GM19397 (cell line): ENCODE measurements at regions not wholly inside any gene's neighbourhood (a gene's known extent, or its start where the extent isn't known, plus 50 kb on each side); places are given as distances from the start of the nearest gene placed in this dataset.
"Not testable (repeated sequence)": the region's sequence is repeated elsewhere in the genome, so short reads cannot be mapped to it uniquely, and the experiment has no call there.

Source experiments
- ATAC-seq: cut with Tn5 transposase; IDR thresholded peaks from one replicate; pipeline ENCODE4 v1.9.1; 2021; ENCODE audit warnings: mild to moderate bottlenecking, moderate library complexity; ENCODE audit not compliant: unreplicated experiment

- no peak for ATAC-seq
Measured at GRCh38 chr3:187850258-187850921, 105.1 kb upstream of the BCL6 start.

DNA sequence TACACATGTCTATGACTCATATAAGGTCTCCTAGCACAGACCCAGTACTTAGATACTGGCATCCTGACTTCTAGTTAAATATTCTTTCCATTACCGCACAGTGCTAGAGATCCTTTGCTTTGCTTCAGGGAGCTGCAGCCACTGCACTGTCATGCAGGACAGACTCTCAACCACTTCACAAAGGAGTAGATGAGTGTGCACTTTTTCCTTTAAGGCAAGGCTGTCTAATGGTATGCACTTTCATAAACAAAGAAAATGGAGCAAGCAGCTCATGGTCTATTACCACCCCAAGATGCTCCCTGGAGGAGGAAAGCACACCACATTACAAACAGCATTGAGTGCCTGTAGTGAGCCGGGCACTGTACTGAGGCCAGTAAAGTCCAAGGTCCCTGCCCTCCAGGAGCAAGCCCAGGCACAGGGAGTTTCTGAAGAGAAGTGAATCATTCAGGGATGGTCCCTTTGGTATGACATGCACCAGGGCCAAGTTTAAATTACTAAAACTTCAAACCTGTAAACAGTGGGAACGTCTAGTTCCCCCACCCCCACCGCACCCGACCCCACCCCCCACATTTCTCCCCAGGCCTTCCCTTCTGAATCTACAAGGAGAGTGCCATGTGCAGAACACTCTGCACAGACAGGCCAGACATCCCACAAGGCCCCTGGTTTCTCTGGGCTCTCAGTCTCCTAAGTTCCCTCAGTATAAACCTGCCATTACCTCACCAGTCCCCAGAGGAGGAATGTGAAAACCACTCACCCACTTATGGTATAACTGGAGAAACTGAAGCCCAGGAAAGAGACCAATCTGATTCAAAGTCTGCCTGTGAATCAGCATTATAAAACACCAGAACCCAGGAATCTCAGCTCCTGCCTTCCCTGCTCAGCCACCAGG is 107.8 kb upstream of the BCL6 start:
- no peak for ATAC-seq

DNA sequence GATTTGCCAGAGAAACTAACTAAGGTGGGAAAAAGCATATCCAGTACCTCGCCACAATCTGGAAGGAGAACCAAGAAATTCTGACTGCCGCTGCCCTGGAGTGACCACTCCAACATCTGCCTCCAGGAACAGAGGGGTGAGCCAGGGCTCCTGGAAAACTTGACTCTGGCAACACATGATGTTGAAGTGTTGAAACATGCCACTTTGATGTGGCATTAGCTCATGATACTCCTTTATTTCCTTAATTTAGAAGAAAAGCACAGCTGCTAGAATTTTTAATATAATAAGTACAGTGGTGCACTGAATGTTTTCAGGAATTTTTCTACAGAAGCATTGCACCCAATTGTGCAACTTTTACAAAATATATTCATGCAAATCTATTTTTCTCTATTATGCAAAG is 109.9 kb upstream of the BCL6 start:
- ATAC-seq, result no peak

GRCh38 chr3:187856555-187856954 is 111.3 kb upstream of the BCL6 start:
- no peak for ATAC-seq

DNA sequence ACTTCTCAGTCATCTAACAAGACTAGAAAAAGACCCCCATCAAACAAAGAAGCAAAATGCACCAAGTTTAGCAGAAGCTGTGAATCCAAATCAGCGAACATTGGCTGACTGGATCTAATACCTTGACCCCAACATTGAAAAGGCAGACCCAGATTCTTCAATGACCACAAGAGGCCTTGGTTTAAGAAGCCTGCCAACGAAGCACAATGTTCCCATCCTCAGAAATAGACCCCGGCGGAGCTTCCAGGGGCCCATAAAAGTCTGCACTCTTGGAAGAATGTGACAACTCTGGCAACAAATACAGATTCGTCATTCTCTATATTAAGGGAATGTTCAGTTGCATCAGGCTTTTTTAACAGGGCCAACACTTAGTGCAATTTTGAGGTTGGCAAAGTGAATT is 112.8 kb upstream of the BCL6 start:
- no peak for ATAC-seq

- no peak for ATAC-seq
Measured at GRCh38 chr3:187858711-187859110, 113.4 kb upstream of the BCL6 start.

GRCh38 chr3:187862701-187863277 is 117.5 kb upstream of the BCL6 start:
- ATAC-seq, result not testable (repeated sequence)

GRCh38 chr3:187870360-187871203 is 125.3 kb upstream of the BCL6 start:
- no peak for ATAC-seq

- no peak for ATAC-seq
Measured at GRCh38 chr3:187871204-187871591, 125.9 kb upstream of the BCL6 start.

DNA sequence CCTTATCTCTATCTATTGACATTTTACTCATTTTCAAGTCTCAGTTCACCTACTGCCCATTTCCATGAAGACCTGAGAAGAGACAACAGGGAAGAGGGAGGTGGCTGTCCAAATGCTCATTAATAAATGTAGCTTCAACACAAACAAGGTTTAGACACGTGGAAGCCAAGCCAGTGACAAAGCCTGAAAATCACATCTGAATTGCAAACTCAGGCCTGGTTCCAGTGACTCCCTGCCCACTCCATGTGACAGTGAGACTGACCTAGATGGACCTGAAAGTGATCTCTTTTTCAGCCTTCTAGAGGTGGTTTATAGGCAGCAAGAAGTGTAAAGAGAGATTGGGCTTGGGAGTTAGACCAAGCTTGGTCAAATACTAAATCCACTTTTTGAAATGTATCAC is 126.6 kb upstream of the BCL6 start:
- no peak for ATAC-seq

DNA sequence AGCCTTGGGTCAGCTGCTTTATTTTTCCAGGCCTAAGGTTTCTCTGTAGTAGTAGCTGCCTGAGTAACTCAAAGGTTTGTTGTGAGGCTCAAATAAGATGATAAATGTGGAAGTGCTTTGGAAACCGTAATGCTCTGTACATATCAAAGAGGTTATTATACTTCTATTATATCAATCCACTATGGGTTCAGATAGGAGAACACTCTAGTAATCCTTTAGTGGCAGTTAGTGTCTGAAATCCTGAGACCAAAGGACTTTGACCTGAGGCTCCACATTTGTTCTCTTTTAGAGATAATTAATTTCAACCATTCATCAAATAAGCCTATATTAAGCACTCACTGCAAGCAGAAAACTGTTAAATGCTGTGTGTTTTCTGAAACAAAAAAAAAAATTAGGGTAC is 128.6 kb upstream of the BCL6 start:
- no peak for ATAC-seq

- ATAC-seq, result no peak
Measured at GRCh38 chr3:187875863-187876262, 130.6 kb upstream of the BCL6 start.

DNA sequence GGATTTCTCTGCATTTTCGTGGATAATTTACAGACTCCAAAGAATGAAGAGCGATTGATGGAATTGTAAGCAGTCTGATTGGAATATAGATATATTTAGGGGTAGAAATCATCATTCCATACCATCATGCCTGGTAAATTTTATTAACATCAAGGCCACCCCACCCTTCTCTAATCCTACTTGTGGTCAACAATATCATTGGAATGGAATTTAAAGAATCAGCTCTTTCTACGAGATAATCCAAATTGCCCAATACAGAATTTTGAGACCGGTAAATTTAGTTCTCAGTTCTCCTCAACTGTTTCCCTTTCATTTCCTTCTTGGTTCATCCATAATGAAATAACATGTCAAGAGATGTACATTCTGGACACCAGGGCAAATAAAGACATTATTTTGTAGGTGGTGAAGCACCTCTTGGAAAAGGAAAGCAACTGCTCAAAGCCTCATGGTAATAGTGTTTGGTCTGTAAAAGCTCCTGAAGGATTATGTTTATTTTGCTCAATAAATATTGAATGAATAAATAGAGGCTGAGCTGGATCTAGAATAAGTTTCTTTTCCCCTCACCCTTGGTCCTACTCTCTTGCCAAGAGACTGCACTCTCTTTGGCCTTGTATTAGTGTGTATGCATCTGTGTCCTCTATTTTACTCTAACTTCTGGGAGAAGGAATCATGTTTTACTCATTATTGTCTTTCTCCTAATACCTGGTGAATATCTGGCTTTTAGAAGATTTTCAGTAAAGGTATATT is 133.7 kb upstream of the BCL6 start:
- ATAC-seq, result no peak

DNA sequence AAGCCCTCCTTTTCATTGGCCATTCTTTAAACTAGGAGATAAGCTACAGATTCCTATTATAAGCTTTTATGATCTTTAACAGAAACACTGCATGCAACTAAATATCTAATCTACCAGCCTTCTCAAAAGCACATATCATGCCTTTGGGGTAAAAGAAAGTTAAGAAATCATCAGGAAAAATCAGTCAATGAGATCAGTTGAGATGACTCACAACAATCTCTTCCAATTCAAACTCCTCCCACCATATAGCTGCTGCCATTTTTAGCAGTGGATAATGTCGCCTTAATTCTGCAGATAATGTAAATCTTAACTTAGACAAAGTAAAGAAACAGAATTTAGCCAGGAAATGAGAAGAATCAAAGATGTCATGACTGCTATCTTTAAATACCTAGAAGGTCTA is 135.2 kb upstream of the BCL6 start:
- no peak for ATAC-seq

DNA sequence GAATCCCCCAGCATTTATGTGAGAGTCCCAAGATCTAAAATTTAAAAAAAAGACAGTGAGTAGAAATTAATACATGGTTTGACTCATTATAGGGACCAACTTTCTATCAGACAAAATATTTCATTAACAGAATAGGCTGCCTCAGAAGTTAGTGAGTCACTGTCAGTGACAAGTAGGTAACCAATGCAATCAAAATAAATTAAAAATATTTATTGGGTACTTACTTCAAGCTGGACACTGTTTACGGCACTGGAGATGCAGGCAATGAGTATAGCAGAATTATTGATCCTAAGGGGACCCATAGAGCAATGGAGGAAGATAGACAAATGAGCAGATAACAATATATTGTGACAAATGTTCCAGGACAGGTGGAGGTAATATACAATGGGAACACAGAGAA is 135.6 kb upstream of the BCL6 start:
- no peak for ATAC-seq

DNA sequence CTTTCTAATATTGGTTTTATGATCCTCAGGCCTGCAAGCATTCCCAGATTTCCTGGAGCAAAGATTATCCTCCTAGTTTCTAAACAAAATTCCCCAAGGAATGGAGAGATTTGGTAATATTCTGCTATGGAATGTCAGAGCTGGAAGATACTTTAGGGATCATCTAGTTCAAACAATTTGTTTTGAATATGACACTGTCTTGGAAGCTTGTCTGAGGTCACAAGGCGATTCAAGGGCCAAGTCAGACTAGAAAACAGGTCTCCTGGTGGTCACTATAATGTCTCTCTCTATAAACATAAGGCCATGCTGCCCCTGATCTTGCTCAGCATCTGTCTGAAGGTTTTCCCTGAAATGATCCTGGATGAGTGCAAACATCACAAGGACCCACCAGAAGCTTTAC is 143.4 kb upstream of the BCL6 start:
- no peak for ATAC-seq

GRCh38 chr3:187889106-187889505 is 143.8 kb upstream of the BCL6 start:
- ATAC-seq, result no peak

DNA sequence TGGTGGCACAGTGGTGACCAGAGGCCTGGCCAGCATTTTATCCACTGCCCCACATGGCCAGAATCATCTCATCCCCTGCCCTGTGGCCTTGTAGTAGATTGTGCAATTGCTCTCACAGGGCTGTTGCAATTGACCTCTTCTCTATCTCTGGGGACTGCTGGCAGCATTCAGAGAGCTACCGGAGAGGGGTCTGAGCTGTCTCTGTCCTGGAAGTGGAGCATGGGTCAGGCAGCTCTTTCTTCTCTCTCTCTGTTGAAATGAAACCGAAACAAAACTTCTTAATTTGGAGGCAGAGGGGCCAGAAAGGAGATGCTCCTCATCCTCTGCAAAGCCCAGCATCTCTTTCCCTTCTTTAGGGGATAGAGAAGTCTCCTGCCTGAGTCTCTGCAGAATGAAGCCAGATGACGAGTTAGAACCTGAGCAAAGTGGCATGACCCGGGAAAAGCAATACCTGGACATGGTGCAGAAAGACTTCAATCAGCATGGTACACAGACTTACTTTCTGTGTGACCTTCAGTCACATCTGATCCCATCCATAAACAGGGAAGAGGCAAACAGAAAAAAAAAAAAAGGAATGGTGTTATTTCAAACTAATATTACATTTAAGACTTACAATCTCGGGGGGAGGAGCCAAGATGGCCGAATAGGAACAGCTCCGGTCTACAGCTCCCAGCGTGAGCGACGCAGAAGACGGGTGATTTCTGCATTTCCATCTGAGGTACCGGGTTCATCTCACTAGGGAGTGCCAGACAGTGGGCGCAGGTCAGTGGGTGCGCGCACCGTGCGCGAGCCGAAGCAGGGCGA is 144.5 kb upstream of the BCL6 start:
- no peak for ATAC-seq

GRCh38 chr3:187890405-187890752 is 145.1 kb upstream of the BCL6 start:
- ATAC-seq, result not testable (repeated sequence)

GRCh38 chr3:187896646-187897045 is 151.4 kb upstream of the BCL6 start:
- ATAC-seq, result no peak
